Thoracic aorta (tissue), 2 donors: ENCODE measurements at regions not wholly inside any gene's neighbourhood (a gene's known extent, or its start where the extent isn't known, plus 50 kb on each side); places are given as distances from the start of the nearest gene placed in this dataset.

Source experiments
- ATAC-seq: fragments of 150-250 bp; one replicate; pipeline ENCODE4 v1.8.0; 2017; ENCODE audit warnings: low read depth; ENCODE audit not compliant: insufficient number of reproducible peaks, low FRiP score
- DNase-seq: peaks from one replicate; pipeline ENCODE4 v3.0.0-alpha.2; 2020; ENCODE audit warnings: low spot score
- H3K27ac ChIP-seq, 2 donors: fragments of 200-600 bp; sonication (generic); 1 replicate in 1 of 2; 2 replicates in 1 of 2; pipeline ENCODE4 v1.5.1; 2016; ENCODE audit warnings: mild to moderate bottlenecking in 2 of 2, moderate library complexity in 2 of 2
- H3K27me3 ChIP-seq: fragments of 200-600 bp; sonication (generic); replicated peaks from 2 replicates; pipeline ENCODE4 v1.6.0; 2016; ENCODE audit warnings: mild to moderate bottlenecking; ENCODE audit not compliant: insufficient read depth
- H3K36me3 ChIP-seq: fragments of 200-600 bp; sonication (generic); one replicate; pipeline ENCODE4 v1.5.1; 2016
- H3K4me1 ChIP-seq, 2 donors: fragments of 200-600 bp; sonication (generic); 1 replicate in 1 of 2; 2 replicates in 1 of 2; pipeline versions ENCODE4 v1.5.1 to v1.6.0; 2016; ENCODE audit warnings: low read depth in 2 of 2, mild to moderate bottlenecking in 1 of 2; ENCODE audit not compliant: control insufficient read depth in 1 of 2
- H3K4me3 ChIP-seq: fragments of 200-600 bp; sonication (generic); 2 replicates; pipeline ENCODE4 v1.5.1; 2016; ENCODE audit warnings: mild to moderate bottlenecking
- H3K9me3 ChIP-seq: fragments of 200-600 bp; sonication (generic); 2 replicates; pipeline ENCODE4 v1.5.1; 2016
- TF ChIP-seq, protein P1 (sequence below): fragments of 200-600 bp; sonication (generic); IDR thresholded peaks from one replicate; pipeline ENCODE4 v1.5.1; 2019; ENCODE audit warnings: antibody characterized with exemption

DNA sequence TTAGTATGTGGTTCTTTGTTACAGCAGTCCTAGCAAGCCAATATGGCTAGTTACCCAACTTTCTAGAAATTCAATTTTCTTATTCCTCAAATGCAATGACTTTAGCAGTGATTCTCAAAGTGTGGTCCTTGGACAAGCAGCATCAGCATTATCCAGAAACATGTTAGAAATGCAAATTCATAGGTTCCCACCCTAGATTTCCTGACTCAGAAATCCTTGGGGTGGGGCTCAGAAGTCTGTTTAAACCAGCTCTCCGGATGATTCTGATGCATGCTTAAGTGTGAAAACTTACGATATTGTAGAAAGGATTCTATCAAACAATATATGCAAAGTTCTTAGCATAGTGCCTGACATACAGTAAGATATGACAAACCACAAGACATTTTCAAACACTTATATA lies 757.1 kb downstream of the DHX35 start:
- no peak for ATAC-seq
- no peak for DNase-seq
- H3K36me3 ChIP-seq: no peaks in the 10 kb centered on the region

DNA sequence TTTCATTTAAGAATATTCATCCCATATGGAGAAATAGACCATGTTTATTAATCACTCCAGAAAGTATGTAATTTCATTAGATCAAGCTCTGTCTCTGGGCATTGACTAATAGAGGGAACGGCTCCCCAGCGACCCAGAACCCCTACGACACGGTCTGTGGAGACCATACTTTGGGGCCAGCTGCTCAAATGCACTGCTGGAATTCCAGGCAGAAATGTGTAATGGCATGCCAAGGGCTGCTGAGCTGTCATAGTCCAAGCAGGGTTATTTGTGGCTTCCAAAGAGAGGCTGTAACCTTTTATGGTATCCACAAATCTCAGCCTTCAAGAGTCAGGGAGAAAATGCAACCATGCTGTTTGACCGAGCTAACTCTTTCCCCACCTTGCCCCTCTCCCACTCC lies 755.8 kb downstream of the DHX35 start:
- TF ChIP-seq, protein P1, sequence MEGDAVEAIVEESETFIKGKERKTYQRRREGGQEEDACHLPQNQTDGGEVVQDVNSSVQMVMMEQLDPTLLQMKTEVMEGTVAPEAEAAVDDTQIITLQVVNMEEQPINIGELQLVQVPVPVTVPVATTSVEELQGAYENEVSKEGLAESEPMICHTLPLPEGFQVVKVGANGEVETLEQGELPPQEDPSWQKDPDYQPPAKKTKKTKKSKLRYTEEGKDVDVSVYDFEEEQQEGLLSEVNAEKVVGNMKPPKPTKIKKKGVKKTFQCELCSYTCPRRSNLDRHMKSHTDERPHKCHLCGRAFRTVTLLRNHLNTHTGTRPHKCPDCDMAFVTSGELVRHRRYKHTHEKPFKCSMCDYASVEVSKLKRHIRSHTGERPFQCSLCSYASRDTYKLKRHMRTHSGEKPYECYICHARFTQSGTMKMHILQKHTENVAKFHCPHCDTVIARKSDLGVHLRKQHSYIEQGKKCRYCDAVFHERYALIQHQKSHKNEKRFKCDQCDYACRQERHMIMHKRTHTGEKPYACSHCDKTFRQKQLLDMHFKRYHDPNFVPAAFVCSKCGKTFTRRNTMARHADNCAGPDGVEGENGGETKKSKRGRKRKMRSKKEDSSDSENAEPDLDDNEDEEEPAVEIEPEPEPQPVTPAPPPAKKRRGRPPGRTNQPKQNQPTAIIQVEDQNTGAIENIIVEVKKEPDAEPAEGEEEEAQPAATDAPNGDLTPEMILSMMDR: no peak
- H3K4me1 ChIP-seq: no peaks in the 10 kb centered on the region
- no peaks in the 10 kb centered on the region for H3K36me3 ChIP-seq
- DNase-seq (no peak), ATAC-seq (no peak)
- H3K9me3 ChIP-seq: no peaks in the 10 kb centered on the region
- H3K4me3 ChIP-seq: no peak overlapping the region
- no peak overlapping the region for H3K27ac ChIP-seq
- no peaks in the 10 kb centered on the region for H3K27me3 ChIP-seq

More for the DNA sequence above, 757.1 kb downstream of the DHX35 start:
- Histone ChIP-seq H3K9me3 (no peaks in the 10 kb centered on the region), H3K27me3 (no peaks in the 10 kb centered on the region), H3K4me3 (no peak overlapping the region), H3K4me1 (no peaks in the 10 kb centered on the region), H3K27ac (no peak overlapping the region)
- TF ChIP-seq, protein P1: no peak

DNA sequence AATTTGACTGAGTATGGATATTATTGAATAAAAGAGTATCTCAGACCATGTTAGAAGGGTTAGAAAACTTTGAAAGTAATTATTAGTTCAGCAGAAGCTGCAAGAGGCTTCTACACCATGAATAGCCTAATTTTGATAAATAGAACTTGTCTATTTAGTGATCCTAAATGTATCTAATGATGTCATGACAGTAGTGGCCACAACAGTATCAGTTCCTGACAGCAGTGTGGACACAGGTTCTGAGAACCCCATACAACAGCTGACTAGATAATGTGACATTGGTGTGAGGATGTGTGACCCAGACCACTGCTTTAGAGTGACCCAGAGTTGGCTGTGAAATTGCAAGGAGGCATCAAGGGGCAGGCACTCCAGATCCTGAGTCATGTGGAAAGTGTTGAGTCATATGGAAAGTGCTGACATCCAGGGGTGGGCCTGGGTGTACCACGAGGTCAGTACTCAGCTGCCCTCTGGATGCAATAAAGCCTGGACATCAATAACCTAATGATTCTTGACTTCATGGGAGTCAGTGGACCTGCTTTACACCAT lies 754.7 kb downstream of the DHX35 start:
- Histone ChIP-seq H3K4me1 (no peaks in the 10 kb centered on the region), H3K36me3 (no peaks in the 10 kb centered on the region), H3K27ac (no peak overlapping the region), H3K4me3 (no peak overlapping the region), H3K9me3 (no peaks in the 10 kb centered on the region), H3K27me3 (no peaks in the 10 kb centered on the region)
- no peak for DNase-seq
- no peak for ATAC-seq
- TF ChIP-seq, protein P1: no peak

DNA sequence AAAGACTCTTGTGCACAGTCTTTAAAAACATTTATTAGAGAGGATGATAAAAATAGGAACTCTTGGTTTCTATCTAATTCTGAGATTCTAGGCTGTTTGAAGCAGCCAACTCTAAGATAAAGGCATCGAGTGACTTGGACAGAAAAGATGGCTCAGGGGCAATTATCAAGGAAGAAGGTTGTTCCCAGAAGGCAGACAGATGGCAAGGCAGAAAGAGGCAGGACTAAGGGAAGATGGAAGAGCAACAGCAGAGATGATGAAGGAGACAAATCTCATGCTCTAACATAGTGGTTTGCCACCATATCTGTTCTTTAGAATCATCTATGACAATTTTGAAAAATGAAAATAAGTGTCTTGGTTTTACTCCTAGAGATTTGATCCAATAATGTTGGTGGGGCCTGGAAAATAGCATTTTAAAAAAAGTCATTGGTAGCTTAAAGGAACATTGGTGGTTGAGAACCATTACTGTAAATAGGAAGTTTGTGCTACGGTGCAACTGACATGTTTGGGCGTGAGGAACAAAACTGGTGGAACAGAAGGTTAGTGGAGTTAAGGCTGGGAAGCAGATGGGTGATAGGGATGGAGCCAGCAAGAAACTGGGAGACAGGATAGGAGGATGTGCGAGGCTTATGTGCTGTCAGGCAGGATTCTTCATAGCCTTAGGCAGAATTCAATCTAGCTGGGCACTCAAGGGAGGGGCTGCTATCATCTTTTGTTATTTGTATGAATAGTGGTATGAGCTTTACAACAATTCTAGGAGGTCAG lies 751.1 kb downstream of the DHX35 start:
- TF ChIP-seq, protein P1: no peak
- no peaks in the 10 kb centered on the region for H3K36me3 ChIP-seq
- ATAC-seq (no peak), DNase-seq (no peak)
- H3K9me3 ChIP-seq: no peaks in the 10 kb centered on the region
- no peak overlapping the region for H3K27ac ChIP-seq
- no peak overlapping the region for H3K4me3 ChIP-seq
- no peaks in the 10 kb centered on the region for H3K27me3 ChIP-seq
- no peaks in the 10 kb centered on the region for H3K4me1 ChIP-seq

DNA sequence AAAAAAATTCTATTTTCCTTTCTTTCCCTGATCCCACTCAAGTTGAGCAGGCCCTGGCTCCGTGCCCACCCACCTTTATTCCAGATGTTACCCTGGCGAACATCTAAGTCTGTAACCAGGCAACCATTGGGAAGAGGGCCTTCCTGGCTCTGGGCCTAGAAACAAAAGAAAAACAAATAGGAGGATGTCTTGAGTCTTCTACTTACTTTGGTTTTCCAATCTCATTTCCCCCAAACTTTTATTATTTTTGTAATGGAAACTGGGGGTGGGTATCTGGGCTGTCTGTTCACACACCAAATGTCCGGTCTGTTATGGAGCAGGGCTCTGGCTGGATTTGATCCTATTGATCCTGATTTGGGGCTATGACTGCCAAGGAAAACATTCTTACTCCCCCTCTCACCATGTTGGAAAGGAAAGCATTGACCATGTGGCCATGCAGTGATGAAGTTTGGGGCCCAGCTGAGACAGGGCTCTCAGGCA lies 744.1 kb downstream of the DHX35 start:
- Histone ChIP-seq H3K36me3 (no peaks in the 10 kb centered on the region), H3K27me3 (no peaks in the 10 kb centered on the region), H3K27ac (no peak overlapping the region), H3K9me3 (no peaks in the 10 kb centered on the region), H3K4me1 (no peaks in the 10 kb centered on the region), H3K4me3 (no peak overlapping the region)
- TF ChIP-seq, protein P1: no peak
- ATAC-seq (no peak), DNase-seq (no peak)
